GM12864 (cell line): ENCODE measurements at regions not wholly inside any gene's neighbourhood (a gene's known extent, or its start where the extent isn't known, plus 50 kb on each side); places are given as distances from the start of the nearest gene placed in this dataset.

ENCODE experiments used
- DNase-seq: peaks from one replicate; pipeline ENCODE4 v3.0.0-alpha.2; 2011; ENCODE audit warnings: low read depth
- H3K4me3 ChIP-seq: 2 replicates; pipeline ENCODE4 v1.5.1; 2011; ENCODE audit warnings: mild to moderate bottlenecking, low read depth, low read length, control low read depth
- TF ChIP-seq, protein P1 (sequence below): IDR thresholded peaks from 2 replicates; pipeline ENCODE4 v1.5.1; 2011; ENCODE audit warnings: low read depth, mild to moderate bottlenecking, moderate library complexity, low read length, control low read depth, inconsistent platforms; ENCODE audit errors: missing control alignments

DNA sequence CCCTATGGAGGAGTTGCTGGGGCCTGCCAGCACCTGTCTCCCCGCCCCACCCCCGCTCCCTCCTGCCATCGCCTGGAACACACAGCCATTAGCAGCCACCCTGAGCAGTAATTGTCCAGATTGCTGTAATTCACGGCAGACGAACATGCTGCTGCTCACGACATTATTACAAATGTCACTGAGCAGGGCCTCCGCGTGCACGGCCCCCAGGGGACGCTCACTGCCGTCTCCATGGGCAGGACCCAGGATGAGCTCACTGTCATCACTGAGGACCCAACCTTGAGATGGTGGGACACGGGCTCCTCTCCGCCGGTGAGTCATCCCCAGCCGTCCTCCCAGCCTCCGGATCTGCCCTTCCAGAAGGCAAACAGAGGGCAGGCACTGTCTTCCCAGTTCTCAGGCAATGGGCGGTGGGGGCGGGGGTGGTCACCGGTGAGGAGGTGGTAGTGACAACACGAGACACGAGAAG lies 100.4 kb downstream of the RFLNA start:
- no peak overlapping the region for H3K4me3 ChIP-seq
- no peak for DNase-seq
- TF ChIP-seq, protein P1, sequence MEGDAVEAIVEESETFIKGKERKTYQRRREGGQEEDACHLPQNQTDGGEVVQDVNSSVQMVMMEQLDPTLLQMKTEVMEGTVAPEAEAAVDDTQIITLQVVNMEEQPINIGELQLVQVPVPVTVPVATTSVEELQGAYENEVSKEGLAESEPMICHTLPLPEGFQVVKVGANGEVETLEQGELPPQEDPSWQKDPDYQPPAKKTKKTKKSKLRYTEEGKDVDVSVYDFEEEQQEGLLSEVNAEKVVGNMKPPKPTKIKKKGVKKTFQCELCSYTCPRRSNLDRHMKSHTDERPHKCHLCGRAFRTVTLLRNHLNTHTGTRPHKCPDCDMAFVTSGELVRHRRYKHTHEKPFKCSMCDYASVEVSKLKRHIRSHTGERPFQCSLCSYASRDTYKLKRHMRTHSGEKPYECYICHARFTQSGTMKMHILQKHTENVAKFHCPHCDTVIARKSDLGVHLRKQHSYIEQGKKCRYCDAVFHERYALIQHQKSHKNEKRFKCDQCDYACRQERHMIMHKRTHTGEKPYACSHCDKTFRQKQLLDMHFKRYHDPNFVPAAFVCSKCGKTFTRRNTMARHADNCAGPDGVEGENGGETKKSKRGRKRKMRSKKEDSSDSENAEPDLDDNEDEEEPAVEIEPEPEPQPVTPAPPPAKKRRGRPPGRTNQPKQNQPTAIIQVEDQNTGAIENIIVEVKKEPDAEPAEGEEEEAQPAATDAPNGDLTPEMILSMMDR: no peak

DNA sequence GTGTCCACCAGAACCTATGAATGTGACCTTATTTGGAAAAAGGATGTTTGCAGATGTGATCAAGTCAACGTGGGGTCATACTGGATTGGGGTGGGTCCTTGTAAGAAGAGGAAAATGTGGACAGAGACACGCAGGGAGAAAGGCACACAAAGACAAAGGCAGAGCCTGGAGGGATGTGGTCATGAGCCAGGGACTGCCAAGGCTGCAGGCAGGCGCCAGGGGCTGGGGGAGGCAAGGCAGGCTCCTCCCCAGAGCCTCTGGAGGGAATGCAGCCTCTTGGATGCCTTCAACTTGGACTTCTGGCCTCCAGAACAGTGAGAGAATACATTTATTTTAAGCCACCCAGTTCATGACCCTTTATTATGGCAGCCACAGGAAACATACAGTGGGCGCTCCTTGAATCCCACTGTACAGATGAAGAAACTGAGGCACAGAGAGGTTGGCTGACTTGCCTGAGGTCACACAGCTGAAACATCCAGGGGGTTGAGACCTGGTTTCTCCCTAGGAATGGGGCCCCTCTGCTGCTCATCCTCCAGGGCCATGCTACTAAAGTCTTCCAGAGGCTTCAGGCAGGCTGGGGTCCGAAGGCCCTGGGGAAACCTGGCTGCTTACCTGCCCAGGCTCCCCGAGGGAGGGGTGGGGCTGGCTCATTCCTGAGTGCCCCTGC lies 99.7 kb downstream of the RFLNA start:
- TF ChIP-seq, protein P1: no peak
- no peak for DNase-seq

GRCh38 chr12:124393831-124394230 lies 98.9 kb downstream of the RFLNA start:
- no peak for DNase-seq
- no peak overlapping the region for H3K4me3 ChIP-seq
- TF ChIP-seq, protein P1: no peak

More for the DNA sequence above, 99.7 kb downstream of the RFLNA start:
- H3K4me3 ChIP-seq: no peak overlapping the region

GRCh38 chr12:124393414-124393790 lies 98.5 kb downstream of the RFLNA start:
- TF ChIP-seq, protein P1: no peak
- no peak for DNase-seq
- H3K4me3 ChIP-seq: no peak overlapping the region

DNA sequence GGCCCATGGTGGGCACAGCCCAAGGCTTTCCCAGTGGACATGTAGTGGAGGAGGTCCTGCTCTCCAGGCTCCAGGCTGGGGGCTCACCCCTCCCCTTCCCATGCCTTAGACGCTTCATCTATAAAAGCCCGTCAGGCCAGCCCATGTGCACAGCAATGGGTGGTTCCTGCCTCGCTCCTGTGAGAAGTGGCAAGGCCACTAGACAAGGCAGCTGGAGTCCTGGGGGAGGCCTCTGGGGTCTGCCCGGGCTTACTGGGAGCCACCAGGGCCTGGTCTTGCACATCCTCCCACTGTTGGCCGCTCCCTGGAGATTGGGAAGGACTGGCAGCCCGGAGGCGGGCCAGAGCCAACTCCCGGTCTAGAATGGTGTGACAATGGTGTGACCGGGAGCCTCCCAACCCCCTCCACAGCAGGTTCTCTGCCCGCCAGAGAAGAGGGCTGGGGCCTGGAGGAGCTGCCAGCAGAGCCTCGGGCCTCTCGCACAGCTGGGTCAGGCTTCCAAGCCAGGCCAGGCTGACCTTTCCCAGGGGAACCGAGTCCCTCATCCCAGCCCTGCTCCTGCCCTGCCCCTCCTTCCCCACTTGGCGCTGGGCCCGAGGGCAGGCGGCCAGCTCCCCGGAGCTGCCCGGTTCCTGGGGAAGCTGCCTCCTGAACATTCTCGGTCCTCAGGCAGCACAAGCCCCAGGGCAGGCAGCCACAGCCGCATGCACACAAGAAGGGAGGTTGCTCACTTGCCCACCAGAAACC lies 97.9 kb downstream of the RFLNA start:
- no peak for DNase-seq
- TF ChIP-seq, protein P1: no peak
- no peak overlapping the region for H3K4me3 ChIP-seq

- TF ChIP-seq, protein P1: peak; percentile 33
- DNase-seq: no peak
- H3K4me3 ChIP-seq: no peak overlapping the region
Measured at GRCh38 chr12:124392271-124392666, 97.4 kb downstream of the RFLNA start.
